Type B pancreatic cell (in vitro differentiated cells): ENCODE measurements at regions not wholly inside any gene's neighbourhood (a gene's known extent, or its start where the extent isn't known, plus 50 kb on each side); places are given as distances from the start of the nearest gene placed in this dataset.
"Not testable (repeated sequence)": the region's sequence is repeated elsewhere in the genome, so short reads cannot be mapped to it uniquely, and the experiment has no call there.

Experiments used
- DNase-seq: peaks from one replicate; pipeline ENCODE4 v3.0.0; 2021; ENCODE audit warnings: mixed read lengths; ENCODE audit not compliant: unreplicated experiment; ENCODE audit errors: extremely low spot score
- H3K27ac Mint-ChIP-seq: 2 replicates; pipeline ENCODE4 v1.8.0; 2021; ENCODE audit warnings: mild to moderate bottlenecking, mixed read lengths
- H3K27me3 Mint-ChIP-seq: 2 replicates; pipeline ENCODE4 v1.8.0; 2021; ENCODE audit warnings: mixed read lengths
- H3K36me3 Mint-ChIP-seq: 2 replicates; pipeline ENCODE4 v1.8.0; 2021; ENCODE audit warnings: mixed read lengths
- H3K4me1 Mint-ChIP-seq: one replicate; pipeline ENCODE4 v1.8.0; 2021; ENCODE audit warnings: mixed read lengths; ENCODE audit not compliant: unreplicated experiment
- H3K4me3 Mint-ChIP-seq: 2 replicates; pipeline ENCODE4 v1.8.0; 2021; ENCODE audit warnings: mild to moderate bottlenecking, mixed read lengths
- H3K9me3 Mint-ChIP-seq: 2 replicates; pipeline ENCODE4 v1.8.0; 2021; ENCODE audit warnings: mixed read lengths
- CTCF ChIP-seq: fragments of 200-600 bp; sonication (generic); conservative IDR thresholded peaks from 2 replicates; pipeline ENCODE4 v1.5.0; 2021; ENCODE audit warnings: antibody characterized with exemption, mild to moderate bottlenecking

GRCh38 chr2:132033949-132034348, 127.8 kb downstream of the ANKRD30BL start:
- Mint-ChIP-seq H3K9me3 (no peaks in the 10 kb centered on the region), H3K36me3 (no peaks in the 10 kb centered on the region), H3K27me3 (peaks cover 10% of the 10 kb centered on the region), H3K4me1 (peaks cover 3% of the 10 kb centered on the region), H3K4me3 (no peak overlapping the region), H3K27ac (no peak overlapping the region)
- DNase-seq: no peak
- TF ChIP-seq CTCF: no peak

GRCh38 chr2:132033365-132033764, 128.4 kb downstream of the ANKRD30BL start:
- H3K4me3 Mint-ChIP-seq: no peak overlapping the region
- H3K9me3 Mint-ChIP-seq: no peaks in the 10 kb centered on the region
- no peaks in the 10 kb centered on the region for H3K36me3 Mint-ChIP-seq
- peaks cover 5% of the 10 kb centered on the region for H3K27me3 Mint-ChIP-seq
- H3K27ac Mint-ChIP-seq: no peak overlapping the region
- DNase-seq: no peak
- no peaks in the 10 kb centered on the region for H3K4me1 Mint-ChIP-seq
- TF ChIP-seq CTCF: no peak

GRCh38 chr2:132012046-132012445, 149.7 kb downstream of the ANKRD30BL start:
- not testable (repeated sequence) for H3K4me1 Mint-ChIP-seq, H3K9me3 Mint-ChIP-seq

GRCh38 chr2:132009874-132010521, 151.8 kb downstream of the ANKRD30BL start:
- Mint-ChIP-seq H3K27me3 (peaks cover 81% of the 10 kb centered on the region), H3K4me1 (no peaks in the 10 kb centered on the region)

More at GRCh38 chr2:132012046-132012445, 149.7 kb downstream of the ANKRD30BL start:
- not testable (repeated sequence) for H3K27ac Mint-ChIP-seq, H3K36me3 Mint-ChIP-seq, H3K4me3 Mint-ChIP-seq, DNase-seq
- H3K27me3 Mint-ChIP-seq: peaks cover 75% of the 10 kb centered on the region

GRCh38 chr2:132009177-132009873, 152.4 kb downstream of the ANKRD30BL start:
- no peaks in the 10 kb centered on the region for H3K36me3 Mint-ChIP-seq
- H3K9me3 Mint-ChIP-seq: no peaks in the 10 kb centered on the region
- H3K4me1 Mint-ChIP-seq: no peaks in the 10 kb centered on the region
- no peak overlapping the region for H3K27ac Mint-ChIP-seq
- H3K27me3 Mint-ChIP-seq: peaks cover 77% of the 10 kb centered on the region
- peak overlapping the region; percentile 85 for H3K4me3 Mint-ChIP-seq
- TF ChIP-seq CTCF: no peak
- no peak for DNase-seq

More at GRCh38 chr2:132009874-132010521, 151.8 kb downstream of the ANKRD30BL start:
- Mint-ChIP-seq H3K9me3 (no peaks in the 10 kb centered on the region), H3K4me3 (peak overlapping the region; percentile 85), H3K27ac (no peak overlapping the region), H3K36me3 (no peaks in the 10 kb centered on the region)
- DNase-seq: no peak
- TF ChIP-seq CTCF: no peak

GRCh38 chr2:131990751-131991150, 171.0 kb downstream of the ANKRD30BL start:
- H3K36me3 Mint-ChIP-seq, H3K4me3 Mint-ChIP-seq, H3K9me3 Mint-ChIP-seq, H3K4me1 Mint-ChIP-seq, H3K27ac Mint-ChIP-seq, H3K27me3 Mint-ChIP-seq, DNase-seq: not testable (repeated sequence)

- not testable (repeated sequence) for H3K4me1 Mint-ChIP-seq
Observed at GRCh38 chr2:131966671-131967070, 195.1 kb downstream of the ANKRD30BL start.

More at GRCh38 chr2:131966671-131967070, 195.1 kb downstream of the ANKRD30BL start:
- not testable (repeated sequence) for H3K27me3 Mint-ChIP-seq, DNase-seq, H3K27ac Mint-ChIP-seq, H3K4me3 Mint-ChIP-seq, H3K9me3 Mint-ChIP-seq, H3K36me3 Mint-ChIP-seq
